Suprapubic skin (tissue), 4 donors: ENCODE measurements at regions not wholly inside any gene's neighbourhood (a gene's known extent, or its start where the extent isn't known, plus 50 kb on each side); places are given as distances from the start of the nearest gene placed in this dataset.

Experiments used
- CTCF ChIP-seq, 2 donors: fragments of 200-600 bp in 1 of 2; fragments of 450-650 bp in 1 of 2; sonication (generic) in 1 of 2; IDR thresholded peaks; one replicate each; pipeline ENCODE4 v1.5.1; 2016 to 2019; ENCODE audit warnings: antibody characterized with exemption in 2 of 2, mild to moderate bottlenecking in 1 of 2, moderate library complexity in 1 of 2
- EP300 ChIP-seq: sonication (generic); formaldehyde crosslinking; IDR thresholded peaks from one replicate; pipeline ENCODE4 v1.6.1; 2017; ENCODE audit warnings: antibody characterized with exemption
- POLR2A ChIP-seq, 2 donors: fragments of 450-650 bp; IDR thresholded peaks; one replicate each; pipeline ENCODE4 v1.6.1; 2017; ENCODE audit warnings: antibody characterized with exemption in 2 of 2, mild to moderate bottlenecking in 2 of 2, moderate library complexity in 2 of 2
- POLR2AphosphoS5 ChIP-seq, 3 donors: sonication (generic); formaldehyde crosslinking; IDR thresholded peaks; one replicate each; pipeline ENCODE4 v1.6.1; 2017; ENCODE audit warnings: antibody characterized with exemption in 3 of 3

DNA sequence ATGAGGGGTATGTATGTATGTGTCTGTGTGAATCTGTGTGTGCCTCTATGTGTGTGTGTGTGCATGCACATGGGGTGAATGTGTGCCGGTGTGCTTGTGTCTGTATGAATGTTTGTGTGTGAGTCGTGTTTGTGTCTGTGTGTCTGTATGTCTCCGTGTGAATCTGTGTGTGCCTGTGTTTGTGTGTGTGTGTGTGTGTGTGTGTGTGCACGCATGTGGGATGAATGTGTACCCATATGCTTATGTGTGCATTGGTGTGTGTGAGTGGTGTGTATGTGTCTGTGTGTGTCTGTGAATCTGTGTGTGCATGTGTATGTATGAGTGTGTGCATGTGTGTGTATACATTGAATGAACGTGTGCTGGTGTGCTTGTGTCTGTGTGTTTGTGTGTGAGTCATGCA lies 88.9 kb downstream of the MATN1 start:
- TF ChIP-seq CTCF (IDR thresholded peaks at IDR 0.05) (no peak), POLR2AphosphoS5 (IDR thresholded peaks at IDR 0.05) (no peak), EP300 (no peak), POLR2A (IDR thresholded peaks at IDR 0.05) (no peak)
